ENCODE measurements at regions not wholly inside any gene's neighbourhood (a gene's known extent, or its start where the extent isn't known, plus 50 kb on each side); places are given as distances from the start of the nearest gene placed in this dataset.

DNA sequence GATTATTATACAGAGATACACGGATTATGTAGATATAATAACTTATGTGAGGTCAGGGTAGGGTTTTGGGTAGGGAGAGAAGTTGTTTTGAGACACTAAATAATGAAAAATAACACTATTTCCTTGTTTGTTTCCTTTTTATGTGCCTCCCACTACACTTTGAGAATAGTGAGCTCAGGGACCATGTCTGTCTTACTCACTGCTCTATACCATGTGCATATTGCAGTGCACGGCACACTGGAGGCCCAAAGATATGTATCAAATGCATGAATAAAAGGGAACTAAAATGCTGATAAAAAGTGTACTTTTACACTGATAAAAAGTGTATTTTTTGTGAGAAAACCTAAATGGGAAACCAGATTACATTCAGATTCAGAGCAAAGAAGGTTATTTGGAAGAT lies 151.4 kb upstream of the NABP1 start:
- DNase-seq (ENCODE audit: low read depth) = no peak
- H3K4me3 ChIP-seq (ENCODE audit: control insufficient read depth, low read depth, low read length) = no peak overlapping the region
- no peak for TF ChIP-seq CTCF (conservative IDR thresholded peaks at IDR 0.05; ENCODE audit: control insufficient read depth, insufficient read depth, low read depth, low read length)

DNA sequence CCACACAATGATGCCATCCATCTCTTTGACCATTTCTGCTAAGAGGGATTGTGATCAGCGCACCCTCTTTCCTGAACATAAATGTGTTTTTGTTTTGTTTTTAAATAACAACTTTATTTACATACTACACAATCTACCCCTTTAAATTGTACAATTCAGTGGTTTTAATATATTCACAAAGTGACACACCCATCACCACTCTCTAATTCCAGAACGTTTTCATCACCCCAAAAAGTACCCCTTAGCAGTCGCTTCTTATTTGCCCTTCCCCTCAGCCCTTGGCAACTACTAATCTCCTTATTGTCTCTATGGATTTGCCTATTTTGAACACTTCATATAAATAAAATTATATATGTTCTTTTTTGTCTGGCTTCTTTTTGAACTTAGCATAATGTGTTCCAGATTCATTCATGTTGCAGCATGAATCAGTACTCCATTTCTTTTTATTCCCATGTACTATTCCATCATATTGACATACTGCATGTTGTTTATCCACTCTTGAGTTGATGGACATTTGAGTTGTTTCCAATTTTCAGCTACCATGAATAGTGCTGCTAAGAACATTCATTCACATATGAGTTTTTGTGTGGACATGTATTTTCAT lies 150.9 kb upstream of the NABP1 start:
- no peak for TF ChIP-seq CTCF (conservative IDR thresholded peaks at IDR 0.05; ENCODE audit: control insufficient read depth, insufficient read depth, low read depth, low read length)
- DNase-seq (ENCODE audit: low read depth) = no peak
- no peak overlapping the region for H3K4me3 ChIP-seq (ENCODE audit: control insufficient read depth, low read depth, low read length)

- H3K4me3 ChIP-seq (ENCODE audit: control insufficient read depth, low read depth, low read length) = no peak overlapping the region
- no peak for DNase-seq (ENCODE audit: low read depth)
- TF ChIP-seq CTCF (conservative IDR thresholded peaks at IDR 0.05; ENCODE audit: control insufficient read depth, insufficient read depth, low read depth, low read length) = no peak
These were observed 147.3 kb upstream of the NABP1 start for GRCh38 chr2:191530618-191531017.

- TF ChIP-seq CTCF (conservative IDR thresholded peaks at IDR 0.05; ENCODE audit: control insufficient read depth, insufficient read depth, low read depth, low read length) = no peak
- DNase-seq (ENCODE audit: low read depth) = peak; percentile 27
- no peak overlapping the region for H3K4me3 ChIP-seq (ENCODE audit: control insufficient read depth, low read depth, low read length)
These were observed 144.2 kb upstream of the NABP1 start for GRCh38 chr2:191533693-191534180.

GRCh38 chr2:191537921-191538320 lies 140.0 kb upstream of the NABP1 start:
- no peak overlapping the region for H3K4me3 ChIP-seq (ENCODE audit: control insufficient read depth, low read depth, low read length)
- no peak for DNase-seq (ENCODE audit: low read depth)
- no peak for TF ChIP-seq CTCF (conservative IDR thresholded peaks at IDR 0.05; ENCODE audit: control insufficient read depth, insufficient read depth, low read depth, low read length)

GRCh38 chr2:191538334-191538903 lies 139.5 kb upstream of the NABP1 start:
- no peak overlapping the region for H3K4me3 ChIP-seq (ENCODE audit: control insufficient read depth, low read depth, low read length)
- TF ChIP-seq CTCF (conservative IDR thresholded peaks at IDR 0.05; ENCODE audit: control insufficient read depth, insufficient read depth, low read depth, low read length) = no peak
- no peak for DNase-seq (ENCODE audit: low read depth)
